ENCODE measurements at regions not wholly inside any gene's neighbourhood (a gene's known extent, or its start where the extent isn't known, plus 50 kb on each side); places are given as distances from the start of the nearest gene placed in this dataset.

DNA sequence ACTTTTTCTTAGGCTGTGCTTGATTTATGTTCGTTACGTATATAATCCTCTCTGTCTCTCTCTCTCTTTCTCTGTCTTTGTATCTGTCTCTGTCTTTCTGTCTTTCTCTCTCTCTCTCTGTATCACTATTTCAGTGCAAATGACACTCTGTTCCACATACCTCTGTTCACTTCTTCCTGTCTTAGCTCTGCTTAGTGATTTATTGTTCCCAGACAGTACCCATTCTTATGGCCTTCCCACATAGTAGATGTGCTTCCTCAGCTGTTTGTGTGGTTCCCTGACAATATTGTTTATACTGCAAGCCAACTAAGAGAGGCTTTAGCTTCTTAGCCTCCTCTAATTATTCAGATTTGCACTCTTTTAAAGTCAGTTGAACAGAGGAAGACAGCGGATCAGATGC, 1244.2 kb downstream of the DIAPH3 start:
- TF ChIP-seq, protein P1, sequence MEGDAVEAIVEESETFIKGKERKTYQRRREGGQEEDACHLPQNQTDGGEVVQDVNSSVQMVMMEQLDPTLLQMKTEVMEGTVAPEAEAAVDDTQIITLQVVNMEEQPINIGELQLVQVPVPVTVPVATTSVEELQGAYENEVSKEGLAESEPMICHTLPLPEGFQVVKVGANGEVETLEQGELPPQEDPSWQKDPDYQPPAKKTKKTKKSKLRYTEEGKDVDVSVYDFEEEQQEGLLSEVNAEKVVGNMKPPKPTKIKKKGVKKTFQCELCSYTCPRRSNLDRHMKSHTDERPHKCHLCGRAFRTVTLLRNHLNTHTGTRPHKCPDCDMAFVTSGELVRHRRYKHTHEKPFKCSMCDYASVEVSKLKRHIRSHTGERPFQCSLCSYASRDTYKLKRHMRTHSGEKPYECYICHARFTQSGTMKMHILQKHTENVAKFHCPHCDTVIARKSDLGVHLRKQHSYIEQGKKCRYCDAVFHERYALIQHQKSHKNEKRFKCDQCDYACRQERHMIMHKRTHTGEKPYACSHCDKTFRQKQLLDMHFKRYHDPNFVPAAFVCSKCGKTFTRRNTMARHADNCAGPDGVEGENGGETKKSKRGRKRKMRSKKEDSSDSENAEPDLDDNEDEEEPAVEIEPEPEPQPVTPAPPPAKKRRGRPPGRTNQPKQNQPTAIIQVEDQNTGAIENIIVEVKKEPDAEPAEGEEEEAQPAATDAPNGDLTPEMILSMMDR (IDR thresholded peaks at IDR 0.05; ENCODE audit: poor library complexity): no peak
- TF ChIP-seq EZH2 (IDR thresholded peaks at IDR 0.05; ENCODE audit: borderline replicate concordance) (no peak), EZH2phosphoT487 (IDR thresholded peaks at IDR 0.05; ENCODE audit: low read depth, severe bottlenecking, unreplicated experiment) (no peak)

All from hepatocyte (in vitro differentiated cells).